ENCODE measurements at regions not wholly inside any gene's neighbourhood (a gene's known extent, or its start where the extent isn't known, plus 50 kb on each side); places are given as distances from the start of the nearest gene placed in this dataset.

- TF ChIP-seq CTCF (IDR thresholded peaks at IDR 0.05) (no peak), POLR2A (IDR thresholded peaks at IDR 0.05) (no peak)
- Histone ChIP-seq H3K4me1 (peaks cover 15% of the 10 kb centered on the region), H3K9me3 (no peaks in the 10 kb centered on the region), H3K27me3 (no peaks in the 10 kb centered on the region), H3K4me3 (no peak overlapping the region), H3K36me3 (ENCODE audit: low read depth, missing control alignments) (no peaks in the 10 kb centered on the region), H3K27ac (peak overlapping the region; percentile 28 to 29)
- intact Hi-C loops (cut with DNase I; ENCODE audit: low total_unique reads): no loop called here
- WGBS, 2 donors: 24 to 40% methylated on average over 12 to 15 of the region's 15 CpGs
- DNase-seq: peak; percentile 49
These were observed 327.3 kb upstream of the NRP1 start for GRCh38 chr10:33661580-33662336.

GRCh38 chr10:33660329-33660728, 325.9 kb upstream of the NRP1 start:
- H3K27ac ChIP-seq: no peak overlapping the region
- H3K9me3 ChIP-seq: no peaks in the 10 kb centered on the region
- no peaks in the 10 kb centered on the region for H3K36me3 ChIP-seq (ENCODE audit: low read depth, missing control alignments)
- H3K4me3 ChIP-seq: no peak overlapping the region
- TF ChIP-seq CTCF (IDR thresholded peaks at IDR 0.05) (no peak), POLR2A (IDR thresholded peaks at IDR 0.05) (no peak)
- WGBS, 2 donors: 77 to 82% methylated on average over 10 of the region's 10 CpGs
- intact Hi-C loops (cut with DNase I; ENCODE audit: low total_unique reads): no loop called here
- H3K27me3 ChIP-seq: no peaks in the 10 kb centered on the region
- peaks cover 15% of the 10 kb centered on the region for H3K4me1 ChIP-seq
- DNase-seq: no peak

- H3K4me3 ChIP-seq: no peak overlapping the region
- no peak for DNase-seq
- no peaks in the 10 kb centered on the region for H3K27me3 ChIP-seq
- no peak for TF ChIP-seq CTCF (IDR thresholded peaks at IDR 0.05)
- TF ChIP-seq POLR2A (IDR thresholded peaks at IDR 0.05): no peak
- H3K36me3 ChIP-seq (ENCODE audit: low read depth, missing control alignments): no peaks in the 10 kb centered on the region
- H3K9me3 ChIP-seq: no peaks in the 10 kb centered on the region
- H3K27ac ChIP-seq: no peak overlapping the region
- intact Hi-C loops (cut with DNase I; ENCODE audit: low total_unique reads): no loop called here
- peaks cover 15% of the 10 kb centered on the region for H3K4me1 ChIP-seq
- WGBS, 2 donors: 90 to 92% methylated on average over 3 of the region's 3 CpGs
These were observed 323.4 kb upstream of the NRP1 start for GRCh38 chr10:33657913-33658312.

- 73 to 74% methylated on average over 6 of the region's 6 CpGs for WGBS, 2 donors
- H3K36me3 ChIP-seq (ENCODE audit: low read depth, missing control alignments): no peaks in the 10 kb centered on the region
- H3K4me1 ChIP-seq: peaks cover 12% of the 10 kb centered on the region
- DNase-seq: no peak
- intact Hi-C loops (cut with DNase I; ENCODE audit: low total_unique reads): no loop called here
- no peaks in the 10 kb centered on the region for H3K27me3 ChIP-seq
- no peak overlapping the region for H3K27ac ChIP-seq
- H3K9me3 ChIP-seq: no peaks in the 10 kb centered on the region
- no peak overlapping the region for H3K4me3 ChIP-seq
- TF ChIP-seq POLR2A (IDR thresholded peaks at IDR 0.05): no peak
- TF ChIP-seq CTCF (IDR thresholded peaks at IDR 0.05): no peak
These were observed 322.9 kb upstream of the NRP1 start for GRCh38 chr10:33657154-33657908.
